ENCODE measurements at regions not wholly inside any gene's neighbourhood (a gene's known extent, or its start where the extent isn't known, plus 50 kb on each side); places are given as distances from the start of the nearest gene placed in this dataset.

- in situ Hi-C loops (cut with MboI): no loop called here
- POLR2A ChIA-PET: no interaction called here
Measured at GRCh38 chr9:78167356-78167755, 68.5 kb upstream of the CEP78 start.

GRCh38 chr9:78163834-78164233 is 72.0 kb upstream of the CEP78 start:
- DNase-seq (ENCODE audit: low read depth, low spot score) (no peak), FAIRE-seq (no peak), ATAC-seq (no peak)
- intact Hi-C loops (cut with micrococcal nuclease; ENCODE audit: unreplicated experiment) (no loop called here), in situ Hi-C loops (cut with MboI) (no loop called here)
- WGBS (ENCODE audit: insufficient coverage, insufficient replicate concordance, low lambda C conversion rate, missing lambda C conversion rate): 0% methylated on average over 2 of the region's 2 CpGs
- no peaks in the 10 kb centered on the region for H4K20me1 ChIP-seq (ENCODE audit: control insufficient read depth, insufficient read depth)
- BruUV-seq (replicated peaks): no TSS peak
- ChIA-PET POLR2A (no interaction called here), RAD21 (ENCODE audit: unreplicated experiment) (no interaction called here), SMC1A (ENCODE audit: uncharacterized antibody, unreplicated experiment) (no interaction called here), CTCF (interaction anchor here (0.7 kb wide), 1 partner anchor 175 kb away, joined by 4 read pairs; no protein-coding TSS in a partner anchor)
- no peak overlapping the region for H3K4me3 ChIP-seq
- H3K4me2 ChIP-seq (ENCODE audit: control insufficient read depth, insufficient read depth): no peak overlapping the region
- no peak overlapping the region for H3K27ac ChIP-seq (ENCODE audit: control insufficient read depth, insufficient read depth)
- no peak overlapping the region for H3K9ac ChIP-seq (ENCODE audit: control insufficient read depth, insufficient read depth, low read length)
- H3K4me1 ChIP-seq (ENCODE audit: control insufficient read depth, insufficient read depth, low read length): no peaks in the 10 kb centered on the region
- no peaks in the 10 kb centered on the region for H3K79me2 ChIP-seq (ENCODE audit: control insufficient read depth, insufficient read depth, low read length)
- H3K27me3 ChIP-seq (replicated peaks in 1 of 2; ENCODE audit: control insufficient read depth in 2 of 2, insufficient read depth in 2 of 2, low read length in 1 of 2): no peaks in the 10 kb centered on the region
- H2AFZ ChIP-seq (ENCODE audit: control insufficient read depth, low read depth, low read length): no peak overlapping the region
- H3K9me3 ChIP-seq (replicated peaks; ENCODE audit: control insufficient read depth, insufficient read depth, low read length): no peaks in the 10 kb centered on the region
- H3K36me3 ChIP-seq (ENCODE audit: control insufficient read depth in 2 of 2, insufficient read depth in 2 of 2, low read length in 1 of 2): no peaks in the 10 kb centered on the region
- TF ChIP-seq ZBTB33 (IDR thresholded peaks at IDR 0.05): no peak
- no peak for TF ChIP-seq DPF2 (IDR thresholded peaks at IDR 0.05)
- TF ChIP-seq BCLAF1 (IDR thresholded peaks at IDR 0.05): no peak
- no peak for TF ChIP-seq SPI1 (IDR thresholded peaks at IDR 0.05; ENCODE audit: borderline replicate concordance, insufficient read depth, low read depth, low read length)
- no peak for TF ChIP-seq SUPT20H (IDR thresholded peaks at IDR 0.05; ENCODE audit: borderline replicate concordance, control insufficient read depth, low read depth, low read length)
- no peak for TF ChIP-seq YBX1 (IDR thresholded peaks at IDR 0.05)
- TF ChIP-seq NR2C2 (IDR thresholded peaks at IDR 0.05; ENCODE audit: borderline replicate concordance, control insufficient read depth, insufficient read length, low read depth): no peak
- no peak for TF ChIP-seq ATF3 (IDR thresholded peaks at IDR 0.05; ENCODE audit: borderline replicate concordance, extremely low read depth, low read depth, low read length)
- no peak for TF ChIP-seq SP1 (IDR thresholded peaks at IDR 0.05; ENCODE audit: low read depth, low read length)
- no peak for TF ChIP-seq BCL3 (IDR thresholded peaks at IDR 0.05; ENCODE audit: borderline replicate concordance, insufficient read depth, low read depth, low read length, poor library complexity, severe bottlenecking)

More at GRCh38 chr9:78167356-78167755, 68.5 kb upstream of the CEP78 start:
- Histone ChIP-seq H3K27ac (ENCODE audit: control insufficient read depth, insufficient read depth) (no peak overlapping the region), H3K4me1 (ENCODE audit: control insufficient read depth, insufficient read depth, low read length) (no peaks in the 10 kb centered on the region), H3K36me3 (ENCODE audit: control insufficient read depth in 2 of 2, insufficient read depth in 2 of 2, low read length in 1 of 2) (no peaks in the 10 kb centered on the region), H4K20me1 (ENCODE audit: control insufficient read depth, insufficient read depth) (no peaks in the 10 kb centered on the region), H3K79me2 (ENCODE audit: control insufficient read depth, insufficient read depth, low read length) (no peaks in the 10 kb centered on the region), H3K4me3 (no peak overlapping the region), H3K9me3 (replicated peaks; ENCODE audit: control insufficient read depth, insufficient read depth, low read length) (no peaks in the 10 kb centered on the region), H3K27me3 (replicated peaks in 1 of 2; ENCODE audit: control insufficient read depth in 2 of 2, insufficient read depth in 2 of 2, low read length in 1 of 2) (no peaks in the 10 kb centered on the region), H3K4me2 (ENCODE audit: control insufficient read depth, insufficient read depth) (no peak overlapping the region), H2AFZ (ENCODE audit: control insufficient read depth, low read depth, low read length) (no peak overlapping the region), H3K9ac (ENCODE audit: control insufficient read depth, insufficient read depth, low read length) (no peak overlapping the region)
- ATAC-seq (no peak), FAIRE-seq (no peak), DNase-seq (ENCODE audit: low read depth, low spot score) (no peak)
- no peak for TF ChIP-seq CREM (IDR thresholded peaks at IDR 0.05; ENCODE audit: low read depth)
- no peak for TF ChIP-seq HDAC2 (IDR thresholded peaks at IDR 0.05)
- no peak for TF ChIP-seq WRNIP1 (IDR thresholded peaks at IDR 0.05; ENCODE audit: borderline replicate concordance, low read depth, low read length)
- BruUV-seq (replicated peaks): no TSS peak
- intact Hi-C loops (cut with micrococcal nuclease; ENCODE audit: unreplicated experiment): no loop called here
- ChIA-PET SMC1A (ENCODE audit: uncharacterized antibody, unreplicated experiment) (no interaction called here), RAD21 (ENCODE audit: unreplicated experiment) (no interaction called here), CTCF (no interaction called here)
- WGBS (ENCODE audit: insufficient coverage, insufficient replicate concordance, low lambda C conversion rate, missing lambda C conversion rate): 22% methylated on average over 2 of the region's 2 CpGs
